Hematopoietic multipotent progenitor cell treated with erythropoietin and hydrocortisone succinate and interleukin-3 and kit ligand, for 15 days (in vitro differentiated cells): ENCODE measurements at regions not wholly inside any gene's neighbourhood (a gene's known extent, or its start where the extent isn't known, plus 50 kb on each side); places are given as distances from the start of the nearest gene placed in this dataset.

Source experiments
- DNase-seq: peaks from one replicate; pipeline ENCODE4 v3.0.0-alpha.2; 2015; ENCODE audit warnings: low spot score

- DNase-seq = no peak
These were observed 262.9 kb upstream of the PROX1 start for GRCh38 chr1:213724640-213725536.

- no peak for DNase-seq
These were observed 259.8 kb upstream of the PROX1 start for GRCh38 chr1:213727853-213728592.

DNA sequence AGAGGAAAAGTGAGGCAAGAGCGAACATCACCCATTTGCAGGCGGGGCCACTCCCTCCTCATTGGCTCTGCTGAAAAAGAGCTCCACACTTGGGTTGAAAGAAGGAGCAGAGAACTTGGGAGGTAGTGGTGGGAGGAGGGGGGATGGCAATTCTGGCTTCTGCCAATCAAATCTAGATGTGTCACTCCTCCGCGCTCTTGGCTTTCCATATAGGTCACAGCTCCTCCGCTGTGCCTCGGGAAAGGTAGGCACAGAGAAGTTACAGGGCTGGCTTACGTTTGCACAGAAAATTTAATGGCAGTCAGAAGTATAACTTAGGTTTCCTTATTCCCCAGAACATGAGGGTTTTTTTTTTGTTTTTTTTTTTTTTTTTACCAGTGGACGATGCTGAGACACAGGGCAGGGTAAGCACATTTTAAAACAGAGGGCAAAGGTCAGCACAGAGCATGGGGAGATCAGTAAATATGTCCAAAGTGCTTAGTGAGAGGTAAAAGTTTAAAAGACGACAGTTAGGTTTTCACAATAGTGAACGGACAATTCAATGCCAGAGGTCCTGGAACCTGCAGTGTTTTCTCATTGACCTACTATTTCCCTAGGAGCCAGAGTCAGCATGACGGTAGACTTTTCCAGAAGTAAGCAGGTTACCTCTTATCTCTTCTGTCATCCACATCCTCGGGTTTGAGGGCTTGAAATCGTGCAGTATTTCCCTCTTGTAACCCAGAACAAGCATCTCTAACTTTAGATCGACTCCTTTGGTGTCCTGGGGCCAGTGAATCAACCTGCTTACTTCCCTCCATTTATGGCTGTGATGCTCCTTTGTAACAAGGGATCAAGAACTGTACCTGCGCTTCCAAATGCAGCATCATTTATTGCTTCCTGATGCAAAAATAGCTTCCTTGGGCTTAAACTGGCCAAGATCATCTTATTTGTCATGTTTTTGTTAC, 258.9 kb upstream of the PROX1 start:
- DNase-seq = no peak

DNA sequence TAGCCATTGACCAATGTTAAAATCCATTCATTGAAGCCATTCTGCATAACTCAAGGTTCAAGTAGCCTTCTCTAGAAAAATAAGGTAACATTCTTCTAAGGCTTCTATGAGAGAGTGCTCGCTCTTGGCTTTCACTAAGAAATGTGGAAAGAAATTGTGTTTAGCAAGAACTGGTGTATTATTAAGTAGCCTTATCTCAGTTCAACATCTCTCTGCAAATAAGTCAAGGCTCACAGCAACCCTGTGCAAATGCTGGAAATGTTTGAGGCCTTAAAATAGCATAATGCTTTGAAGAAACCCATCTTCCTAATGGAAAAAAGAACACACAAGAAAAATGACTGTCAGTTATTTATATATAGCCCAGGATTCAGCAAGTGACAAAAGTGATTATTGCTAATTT, 254.1 kb upstream of the PROX1 start:
- DNase-seq = no peak

GRCh38 chr1:213737398-213738035, 250.3 kb upstream of the PROX1 start:
- no peak for DNase-seq

DNA sequence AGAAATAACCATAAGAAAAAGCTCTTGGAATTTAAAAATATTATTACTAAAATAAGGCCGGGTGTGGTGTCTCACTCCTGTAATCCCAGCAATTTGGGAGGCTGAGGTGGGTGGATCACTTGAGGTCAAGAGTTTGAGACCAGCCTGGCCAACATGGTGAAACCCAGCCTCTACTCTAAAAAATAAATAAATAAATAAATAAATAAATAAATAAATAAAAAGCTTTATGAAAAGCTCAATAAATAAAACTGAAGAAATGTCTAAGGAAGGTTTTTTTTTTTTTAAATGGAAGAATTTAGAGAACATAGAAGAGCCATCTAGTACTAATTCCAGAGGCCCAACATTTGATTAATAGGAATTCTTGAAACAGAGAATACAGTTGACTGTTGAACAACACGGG, 249.1 kb upstream of the PROX1 start:
- no peak for DNase-seq

DNA sequence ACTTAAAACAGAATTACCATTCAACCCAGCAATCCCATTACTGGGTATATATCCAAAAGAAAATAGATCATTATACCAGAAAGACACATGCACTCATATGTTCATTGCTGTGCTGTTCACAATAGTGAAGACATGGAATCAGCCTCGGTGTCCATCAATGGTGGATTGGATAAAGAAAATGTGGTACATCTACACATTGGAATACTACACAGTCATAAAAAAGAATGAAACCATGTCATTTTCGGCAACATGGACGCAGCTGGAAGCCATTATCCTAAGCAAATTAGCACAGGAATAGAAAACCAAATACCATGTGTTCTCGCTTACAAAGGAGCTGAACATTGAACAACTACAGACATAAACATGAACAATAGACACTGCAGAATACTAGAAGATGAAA, 244.8 kb upstream of the PROX1 start:
- DNase-seq = no peak

DNA sequence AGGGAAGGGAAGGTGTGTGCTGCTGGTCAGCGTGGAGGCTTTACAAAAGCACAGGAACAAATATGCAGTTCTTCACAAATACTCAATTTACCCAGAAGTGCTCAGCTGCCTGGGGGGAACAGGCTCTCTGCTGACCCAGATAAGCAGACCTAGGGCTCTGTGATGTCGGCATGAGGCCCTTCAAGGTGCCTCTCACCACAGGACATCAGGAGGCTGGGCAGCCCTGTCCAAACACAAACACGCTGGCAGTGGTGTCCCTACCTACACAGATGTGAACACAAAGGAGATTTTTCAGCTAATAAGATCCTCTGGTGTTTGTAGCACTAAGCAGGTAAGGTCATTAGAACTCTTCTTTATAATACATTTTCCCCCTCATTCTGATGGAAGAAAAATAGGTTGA, 243.0 kb upstream of the PROX1 start:
- no peak for DNase-seq

GRCh38 chr1:213745451-213745850, 242.3 kb upstream of the PROX1 start:
- no peak for DNase-seq

- no peak for DNase-seq
These were observed 238.2 kb upstream of the PROX1 start for GRCh38 chr1:213749558-213749957.

DNA sequence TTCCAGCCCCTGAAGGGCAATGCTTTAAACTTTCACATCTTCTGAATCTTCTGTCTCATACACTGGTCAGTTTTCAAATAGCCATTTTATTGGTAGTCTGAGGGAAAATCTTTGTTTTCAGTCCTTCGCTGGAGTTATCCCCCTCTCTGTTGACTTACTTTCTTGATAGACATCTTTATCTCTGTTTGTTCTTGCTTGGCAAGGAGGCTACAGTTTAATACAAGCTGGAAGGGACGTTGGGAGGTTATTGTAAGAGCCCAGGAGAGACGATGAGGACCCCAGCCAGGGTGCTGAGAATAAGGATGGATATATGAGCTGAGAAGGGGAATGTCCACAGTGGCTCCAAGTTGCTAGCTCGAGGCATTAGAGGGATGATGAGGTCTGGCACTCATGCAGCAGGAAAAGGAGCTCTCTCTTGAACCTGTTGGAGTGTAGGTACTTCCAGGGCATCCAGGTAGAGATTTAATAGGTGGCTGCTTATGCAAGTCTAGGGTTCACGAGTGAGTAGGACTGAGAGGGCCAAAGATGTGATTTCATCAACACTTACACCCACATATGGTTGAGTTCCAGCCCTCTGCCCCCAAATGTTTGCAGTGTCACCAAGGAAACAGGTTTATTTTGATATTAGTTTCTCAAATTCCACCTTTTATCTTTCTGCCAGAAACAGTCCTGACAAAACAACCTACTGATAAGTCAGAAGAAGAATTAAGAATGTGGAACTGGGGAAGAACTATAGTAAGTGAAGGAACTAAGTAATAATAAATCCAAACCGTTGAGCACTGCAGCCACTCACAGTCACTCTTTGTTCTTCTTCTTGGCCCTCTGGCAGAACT, 237.3 kb upstream of the PROX1 start:
- no peak for DNase-seq

GRCh38 chr1:213751064-213751397, 236.7 kb upstream of the PROX1 start:
- no peak for DNase-seq

DNA sequence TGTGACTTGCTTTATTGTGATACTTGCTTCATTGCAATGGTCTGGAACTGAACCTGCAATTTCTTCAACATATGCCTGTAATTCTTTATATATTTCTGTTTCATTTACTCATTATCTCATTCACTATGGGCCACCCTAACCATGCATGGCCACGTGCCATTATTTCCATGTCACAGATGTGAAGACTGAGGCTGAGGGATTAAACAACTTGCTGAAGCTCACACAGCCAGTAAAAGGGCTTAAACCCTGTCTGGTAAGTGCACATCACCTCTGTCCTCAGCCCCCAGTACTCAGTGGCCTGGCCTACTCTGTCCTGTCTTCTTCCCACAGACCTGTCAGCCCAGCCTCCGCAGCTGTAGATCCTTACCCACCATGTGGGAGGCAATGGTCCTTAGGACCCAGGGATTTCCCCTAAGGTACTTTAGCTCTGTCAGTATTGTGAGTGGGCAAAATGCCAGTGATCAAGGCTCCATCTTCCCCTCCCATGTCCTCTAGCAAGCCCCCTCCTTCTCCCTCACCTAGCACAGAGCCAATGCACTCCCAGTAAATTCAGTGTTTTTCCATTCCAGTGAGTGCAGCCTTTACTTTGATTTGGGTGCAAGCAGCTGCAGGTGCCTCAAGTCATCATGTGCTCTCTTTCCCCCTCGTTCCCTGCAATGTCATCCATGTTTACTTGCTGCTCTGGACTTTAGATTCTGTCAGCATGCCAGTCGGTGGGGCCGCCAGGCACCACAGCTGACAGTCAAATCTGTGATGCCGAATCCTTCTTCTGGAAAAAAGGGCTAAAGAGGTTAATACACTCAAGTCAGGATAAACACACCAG, 228.2 kb upstream of the PROX1 start:
- no peak for DNase-seq

DNA sequence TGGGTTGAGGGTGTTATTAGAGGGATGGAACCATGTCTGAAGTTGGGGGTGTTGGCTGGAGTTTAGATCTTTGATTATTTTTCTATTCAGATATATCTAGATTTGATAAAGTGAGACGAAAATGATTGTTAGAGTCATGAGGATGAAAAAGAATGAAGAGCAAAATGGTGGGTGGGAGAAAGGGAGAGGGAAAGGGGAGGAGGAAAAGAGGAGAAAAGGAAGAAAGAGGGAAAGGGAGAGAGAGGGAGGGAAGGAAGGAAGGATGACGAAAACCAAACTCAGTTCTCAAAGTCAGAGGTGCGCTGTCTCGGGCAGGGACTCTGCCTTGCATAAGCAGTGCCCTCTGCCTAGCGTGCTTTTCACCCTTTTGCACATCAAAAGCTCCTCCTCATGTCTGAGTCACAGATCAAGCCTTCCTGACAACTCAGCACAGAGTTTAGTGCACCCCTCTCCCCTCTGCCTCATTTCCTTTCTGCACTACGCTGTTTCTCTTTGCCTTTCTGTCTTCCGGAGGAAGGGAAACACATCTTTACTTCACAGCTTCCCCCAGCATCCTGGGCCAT, 225.8 kb upstream of the PROX1 start:
- DNase-seq = no peak

- no peak for DNase-seq
These were observed 220.1 kb upstream of the PROX1 start for GRCh38 chr1:213767683-213768082.

DNA sequence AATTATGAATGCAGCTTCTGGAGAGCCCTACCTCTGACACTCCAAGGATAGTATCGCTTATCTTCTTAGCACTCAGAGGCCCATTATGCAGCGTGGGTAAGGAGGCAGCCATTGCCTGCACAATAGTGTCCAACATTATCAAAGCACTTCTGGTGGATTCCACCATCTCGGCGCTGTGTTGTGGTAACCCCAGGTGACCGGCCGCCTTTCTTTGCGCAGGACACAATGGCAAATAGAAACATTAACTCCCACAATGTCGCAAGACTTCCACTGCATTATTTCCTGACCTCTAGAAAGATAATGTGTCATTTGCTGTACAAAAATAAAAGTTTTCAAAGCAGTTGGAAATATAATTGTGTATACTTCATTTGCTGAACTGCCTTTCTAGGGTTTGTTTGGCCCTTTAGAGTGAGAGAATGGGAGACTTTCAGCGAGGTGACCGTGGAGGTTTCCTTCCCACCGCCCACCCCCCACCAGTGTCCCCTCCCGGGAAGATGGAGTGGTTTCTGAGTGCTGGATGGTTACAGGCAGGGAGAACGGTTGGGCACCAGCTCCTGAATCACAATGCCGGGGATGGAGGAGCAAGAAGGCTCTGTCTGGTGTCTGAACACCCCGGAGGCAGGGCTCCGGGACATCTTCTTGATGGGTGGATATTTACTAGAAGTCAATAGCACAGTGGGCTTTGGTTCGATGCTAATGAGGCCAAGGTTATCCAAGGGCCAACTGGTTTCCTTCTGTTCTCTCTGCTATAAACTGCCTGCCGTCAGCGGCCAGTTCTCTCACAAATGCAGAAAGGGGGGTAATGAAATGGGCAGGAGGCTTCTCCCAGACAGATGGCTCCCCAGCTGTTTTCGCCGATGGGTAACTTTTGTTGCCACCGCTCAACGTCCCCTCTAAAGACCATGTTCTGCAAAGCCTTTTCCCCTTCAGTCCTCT, 215.4 kb upstream of the PROX1 start:
- DNase-seq = no peak

- DNase-seq = no peak
These were observed 213.8 kb upstream of the PROX1 start for GRCh38 chr1:213773975-213774374.

DNA sequence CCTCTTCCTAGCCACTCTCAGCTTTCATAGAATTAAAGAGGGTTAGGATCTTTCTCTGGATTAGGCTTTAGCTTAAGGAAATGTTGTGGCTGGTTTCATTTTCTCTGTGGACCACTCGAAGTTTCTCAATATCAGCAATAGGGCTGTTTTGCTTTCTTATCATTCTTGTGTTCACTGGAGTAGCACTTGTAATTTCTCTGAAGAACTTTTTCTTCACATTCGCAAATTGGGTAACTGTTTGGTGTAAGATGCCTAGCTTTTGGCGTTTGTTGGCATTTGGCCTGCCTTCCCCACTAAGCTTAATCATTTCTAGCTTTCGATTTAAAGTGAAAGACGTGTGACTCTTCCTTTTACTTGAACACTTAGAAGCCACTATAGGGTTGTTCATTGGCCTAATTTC, 210.8 kb upstream of the PROX1 start:
- no peak for DNase-seq

GRCh38 chr1:213779228-213779627, 208.5 kb upstream of the PROX1 start:
- DNase-seq = no peak
